Stimulated activated CD4-positive, alpha-beta T cell treated with anti-CD3 and anti-CD28 coated beads, Interleukin-1b, Interleukin-23, amount 100 ng/mL, for 4 hours (primary cell): ENCODE measurements at regions not wholly inside any gene's neighbourhood (a gene's known extent, or its start where the extent isn't known, plus 50 kb on each side); places are given as distances from the start of the nearest gene placed in this dataset.

ENCODE experiments used
- DNase-seq, 2 donors: peaks; one replicate each; pipeline ENCODE4 v3.0.0-alpha.2; 2020; ENCODE audit warnings: low read depth in 2 of 2

DNA sequence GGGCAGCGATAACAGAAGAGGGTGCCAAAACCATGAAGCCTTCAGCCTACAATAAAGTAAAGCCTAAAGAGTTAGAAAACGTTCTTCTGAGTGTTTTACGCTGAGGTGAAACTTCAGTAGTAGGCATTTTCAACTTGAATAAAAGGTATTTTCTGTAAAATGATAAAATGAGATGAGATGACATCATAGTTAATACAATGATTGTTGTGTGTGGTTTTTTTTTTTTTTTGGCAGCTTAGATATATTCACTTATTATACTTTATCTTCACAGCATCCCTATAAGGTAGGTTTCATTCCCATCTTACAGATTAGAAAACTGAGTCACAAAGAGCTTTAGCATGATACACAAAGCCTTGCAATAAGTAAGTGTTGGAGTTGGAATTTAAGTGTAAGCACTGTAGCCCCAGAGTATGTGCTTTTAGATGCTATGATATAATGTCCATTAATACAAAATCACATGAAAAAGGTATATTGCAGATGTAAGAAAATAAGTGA, 291.9 kb upstream of the GRM7 start:
- DNase-seq: no peak

DNA sequence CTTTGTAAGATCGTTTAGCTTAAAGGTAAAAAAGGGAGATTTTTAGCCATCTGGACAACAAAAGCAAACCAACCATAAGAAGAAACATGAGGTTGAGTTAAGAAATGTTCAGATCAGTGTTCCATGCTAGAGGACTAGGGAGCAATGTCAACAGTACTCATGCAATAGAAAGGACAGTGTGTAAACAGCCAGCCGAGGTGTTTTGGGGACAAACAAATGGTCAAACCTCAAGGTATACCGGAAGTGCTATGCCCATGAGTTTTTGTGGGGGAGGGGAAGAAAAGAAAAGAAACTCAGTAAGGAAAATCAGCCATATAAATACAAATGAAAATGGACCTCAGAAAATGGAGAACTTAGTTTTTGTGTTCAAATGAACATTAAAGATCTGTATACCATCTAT, 289.5 kb upstream of the GRM7 start:
- DNase-seq: no peak

- DNase-seq: no peak
Measured at GRCh38 chr3:6577584-6577983, 283.3 kb upstream of the GRM7 start.

- no peak for DNase-seq
Measured at GRCh38 chr3:6578526-6578925, 282.4 kb upstream of the GRM7 start.

GRCh38 chr3:6580808-6581207, 280.1 kb upstream of the GRM7 start:
- DNase-seq: no peak

DNA sequence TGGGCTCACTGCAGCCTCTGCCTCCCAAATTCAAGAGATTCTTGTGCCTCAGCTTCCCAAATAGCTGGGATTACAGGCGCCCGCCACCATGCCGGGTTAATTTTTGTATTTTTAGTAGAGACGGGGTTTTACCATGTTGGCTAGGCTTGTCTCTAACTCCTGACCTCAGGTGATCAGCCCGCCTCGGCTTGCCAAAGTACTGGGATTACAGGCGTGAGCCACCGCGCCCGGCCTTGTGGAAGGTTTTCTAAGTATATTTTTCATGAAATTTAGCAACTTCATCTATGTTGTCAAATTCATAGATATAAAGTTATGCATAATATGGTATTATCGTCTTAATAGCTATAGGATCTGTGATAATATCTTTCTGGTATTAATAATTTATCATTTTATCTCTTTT, 275.6 kb upstream of the GRM7 start:
- no peak for DNase-seq

DNA sequence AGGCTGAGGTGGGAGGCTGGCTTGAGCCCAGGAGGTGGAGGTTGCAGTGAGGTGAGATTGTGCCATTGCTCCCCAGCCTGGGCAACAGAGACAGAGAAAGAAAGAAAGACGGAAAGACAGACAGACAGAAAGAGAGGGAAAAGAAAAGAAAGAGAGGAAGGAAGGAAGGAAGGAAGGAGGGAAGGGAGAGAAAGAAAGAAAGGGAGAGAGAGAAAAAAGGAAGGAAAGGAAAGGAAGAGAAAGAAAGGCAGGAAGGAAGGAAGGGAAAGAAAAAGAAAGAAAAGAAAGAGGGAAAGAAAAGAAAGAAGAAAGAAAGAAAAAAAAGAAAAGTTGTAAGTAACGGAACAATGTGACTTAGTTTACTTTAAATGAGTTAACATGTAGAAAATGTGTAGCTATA, 260.7 kb upstream of the GRM7 start:
- no peak for DNase-seq

GRCh38 chr3:6601374-6601773, 259.5 kb upstream of the GRM7 start:
- no peak for DNase-seq

DNA sequence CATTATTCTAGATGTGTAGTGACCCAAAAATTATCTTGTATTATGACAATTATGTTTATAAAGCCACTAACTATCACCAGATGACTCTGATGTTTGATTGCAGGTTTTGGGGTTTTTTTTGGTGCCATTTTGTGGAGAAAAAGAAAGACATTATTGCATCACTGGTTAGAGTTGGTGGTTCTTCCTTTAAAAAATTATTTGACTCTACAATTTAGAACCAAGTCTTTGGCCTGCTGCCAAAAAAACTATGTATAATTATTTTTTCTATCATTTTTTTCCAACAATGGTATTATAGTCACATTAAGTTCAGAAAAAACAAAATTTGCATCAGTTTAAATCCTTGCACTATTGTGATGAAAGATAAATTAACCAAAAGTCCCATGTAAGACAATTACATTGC, 258.6 kb upstream of the GRM7 start:
- no peak for DNase-seq

DNA sequence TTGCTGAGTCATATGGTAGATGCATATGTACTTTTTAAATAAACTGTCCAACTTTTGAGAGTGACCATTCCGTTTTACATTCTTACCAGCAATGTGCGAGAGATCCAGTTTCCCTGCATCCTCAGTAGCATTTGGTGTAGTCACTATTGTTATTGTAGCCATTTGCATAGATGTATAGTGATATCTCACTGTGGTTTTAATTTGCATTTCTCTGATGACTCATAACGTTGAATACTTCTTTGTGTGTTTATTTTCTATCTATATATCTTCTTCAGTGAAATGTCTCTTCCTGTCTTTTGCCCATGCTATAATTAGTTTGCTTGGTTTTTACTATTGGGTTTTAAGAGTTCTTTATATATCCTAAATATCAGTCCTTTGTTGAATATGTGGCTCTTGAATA, 255.7 kb upstream of the GRM7 start:
- no peak for DNase-seq

DNA sequence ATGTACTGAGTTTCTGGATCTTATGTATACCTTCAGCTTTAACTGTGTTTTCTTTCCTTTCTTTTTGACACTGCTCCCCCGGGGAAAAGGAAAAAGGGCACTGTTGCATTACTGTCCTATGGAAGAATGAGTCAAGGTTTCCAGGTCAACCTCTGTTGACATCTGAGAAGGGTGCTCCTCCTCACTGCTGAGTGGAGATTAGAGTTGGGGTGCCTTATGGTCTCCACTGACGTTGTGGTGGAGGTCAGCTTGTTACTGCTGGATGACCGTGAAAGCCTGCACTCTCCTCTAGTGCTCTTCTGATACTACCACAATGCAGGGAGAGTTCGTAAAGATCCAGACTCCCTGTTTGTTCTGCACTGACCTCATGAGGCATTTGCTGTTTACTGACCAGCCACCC, 252.1 kb upstream of the GRM7 start:
- DNase-seq: no peak

GRCh38 chr3:6612034-6612616, 248.8 kb upstream of the GRM7 start:
- no peak for DNase-seq

DNA sequence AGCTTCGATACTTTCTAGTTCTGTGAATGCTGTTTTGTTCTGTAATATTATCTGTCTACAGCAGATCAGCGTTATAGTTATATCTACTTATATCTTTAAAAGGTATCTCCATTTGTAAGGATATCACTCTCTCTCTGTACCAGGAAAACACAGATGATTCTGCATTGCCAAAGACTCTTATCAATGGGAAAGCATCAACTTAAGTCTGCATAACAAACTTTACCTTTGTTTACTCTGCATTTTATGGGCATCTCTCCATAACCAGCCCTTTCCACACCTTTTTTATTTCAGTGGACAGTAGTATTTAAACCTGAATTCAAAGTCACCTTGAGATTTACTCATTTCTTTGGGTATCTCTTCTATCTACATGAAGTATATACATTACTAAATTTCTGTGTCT, 238.7 kb upstream of the GRM7 start:
- no peak for DNase-seq

DNA sequence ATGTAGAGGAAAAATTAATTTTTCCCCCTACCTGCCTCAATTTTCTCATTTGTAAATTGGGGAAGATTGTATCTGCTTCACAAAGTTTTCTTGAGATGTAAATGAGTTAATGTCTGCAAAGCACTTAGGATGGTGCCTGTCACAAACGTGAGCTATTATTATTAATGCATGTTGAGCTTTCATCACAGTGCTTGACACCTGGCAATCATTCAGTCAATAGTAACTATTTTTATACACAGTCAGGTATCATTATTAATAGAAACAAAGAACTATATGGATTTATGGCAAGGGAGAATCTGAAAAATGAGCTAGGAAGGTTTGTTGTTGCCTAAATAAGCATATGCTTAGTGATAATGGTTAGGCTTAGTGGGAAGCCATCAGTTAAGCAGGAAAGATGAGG, 238.2 kb upstream of the GRM7 start:
- DNase-seq: no peak

GRCh38 chr3:6631376-6631775, 229.5 kb upstream of the GRM7 start:
- no peak for DNase-seq

DNA sequence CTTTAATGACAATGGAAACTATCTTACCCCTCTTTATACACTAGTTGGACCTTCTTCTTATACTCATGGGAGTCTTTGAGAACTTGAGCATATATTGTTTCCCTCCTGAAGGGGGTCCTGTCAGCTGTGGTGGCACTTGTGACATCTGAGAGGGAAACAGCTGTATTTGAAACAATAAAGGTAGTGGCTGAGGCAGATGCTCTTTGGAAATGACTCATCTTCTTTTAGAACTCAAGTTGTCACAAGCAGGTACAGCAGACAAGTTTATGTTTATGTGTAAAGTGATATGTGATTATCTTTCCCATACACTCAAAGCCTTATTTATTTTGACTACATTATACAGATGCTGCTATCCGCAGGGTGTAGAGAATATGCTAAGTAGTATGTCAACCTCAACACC, 220.0 kb upstream of the GRM7 start:
- no peak for DNase-seq

DNA sequence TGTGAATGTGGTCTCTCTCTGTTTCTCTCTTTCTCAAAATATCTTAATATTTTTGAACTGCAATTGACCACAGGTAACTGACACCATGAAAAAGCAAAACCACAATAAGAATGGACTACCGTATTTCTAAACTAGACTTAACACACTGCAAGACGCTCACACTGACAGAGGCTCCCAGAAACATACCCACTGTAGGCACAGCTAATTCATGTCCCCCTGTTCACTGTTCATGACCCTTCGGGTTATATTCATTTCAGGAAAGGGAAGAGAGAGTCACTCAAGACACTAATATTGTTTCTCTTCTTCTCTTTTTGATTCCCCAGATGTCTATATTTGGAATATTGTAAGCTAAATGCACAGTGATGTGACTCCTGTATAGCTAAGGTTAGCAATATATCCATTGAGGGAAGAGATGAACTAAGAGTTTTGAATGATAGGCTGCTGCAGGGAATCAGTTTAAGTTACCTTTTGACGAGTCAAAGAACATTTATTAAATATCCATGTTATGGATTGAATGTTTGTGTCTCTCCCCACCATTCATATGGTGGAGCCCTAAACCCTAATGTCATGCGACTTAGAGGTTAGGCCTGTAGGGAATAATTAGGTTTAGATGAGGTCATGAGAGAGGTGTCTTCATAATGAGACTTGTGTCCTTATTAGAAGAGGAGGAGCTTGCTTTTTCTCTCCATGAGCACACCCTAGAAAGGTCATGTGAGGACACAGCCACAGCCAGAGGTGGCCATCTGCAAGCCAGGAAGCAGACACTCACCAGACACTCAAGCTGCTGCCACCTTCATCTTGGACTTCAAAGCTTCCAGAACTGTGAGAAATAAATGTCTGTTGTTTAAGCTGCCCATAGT, 216.6 kb upstream of the GRM7 start:
- DNase-seq: no peak

DNA sequence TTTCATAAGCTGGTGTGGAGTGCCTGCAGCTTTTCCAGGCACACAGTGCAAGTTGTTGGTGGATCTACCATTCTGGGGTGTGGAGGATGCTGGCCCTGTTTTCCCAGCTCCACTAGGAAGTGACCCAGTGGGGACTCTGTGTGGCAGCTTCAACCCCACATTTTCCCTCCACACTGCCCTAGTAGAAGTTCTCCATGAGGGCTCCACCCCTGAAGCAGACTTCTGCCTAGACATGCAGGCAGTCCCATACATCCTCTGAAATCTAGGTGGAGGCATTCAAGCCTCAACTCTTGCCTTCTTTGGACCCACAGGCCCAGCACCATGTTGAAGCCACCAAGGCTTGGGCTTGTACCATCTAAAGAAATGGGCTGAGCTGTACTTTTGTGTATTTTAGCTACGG, 206.2 kb upstream of the GRM7 start:
- no peak for DNase-seq

GRCh38 chr3:6655275-6655674, 205.6 kb upstream of the GRM7 start:
- no peak for DNase-seq

DNA sequence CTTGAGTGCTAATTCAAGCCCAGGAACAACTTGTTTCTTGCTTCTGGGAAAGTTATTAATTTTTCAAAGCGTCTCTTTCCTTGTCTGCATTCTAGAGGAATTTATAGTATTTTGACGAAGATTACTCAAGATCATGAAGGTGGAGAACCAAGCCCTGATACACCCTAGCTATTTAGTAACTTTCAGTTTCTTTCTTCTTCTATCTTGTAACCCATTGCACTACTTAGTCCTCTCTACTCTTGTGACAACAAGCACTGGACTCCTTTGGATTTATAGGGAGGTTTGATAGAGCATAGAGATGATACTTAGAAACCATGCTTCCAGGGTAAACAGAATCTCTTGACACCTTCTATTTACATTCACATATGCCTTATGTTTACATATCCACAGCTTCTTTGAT, 203.3 kb upstream of the GRM7 start:
- DNase-seq: no peak

DNA sequence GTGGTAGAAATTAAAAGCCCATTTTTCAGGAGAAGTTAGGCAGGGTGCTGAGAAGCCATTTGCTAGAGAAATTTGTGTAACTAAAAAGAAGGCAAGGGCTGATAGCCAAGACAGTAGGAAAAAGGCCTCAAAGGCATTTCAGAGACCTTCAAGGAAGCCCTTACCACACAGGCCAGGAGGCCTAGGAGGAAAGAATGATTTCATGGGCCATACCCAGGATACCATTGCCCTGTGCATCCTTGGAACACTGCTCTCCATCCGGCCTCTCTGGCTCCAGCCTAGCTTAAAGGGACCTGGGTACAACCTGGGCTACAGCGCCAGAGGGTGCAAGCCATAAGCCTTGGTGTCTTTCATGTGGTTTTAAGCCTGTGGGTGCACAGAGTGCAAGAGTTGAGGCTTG, 193.6 kb upstream of the GRM7 start:
- no peak for DNase-seq

DNA sequence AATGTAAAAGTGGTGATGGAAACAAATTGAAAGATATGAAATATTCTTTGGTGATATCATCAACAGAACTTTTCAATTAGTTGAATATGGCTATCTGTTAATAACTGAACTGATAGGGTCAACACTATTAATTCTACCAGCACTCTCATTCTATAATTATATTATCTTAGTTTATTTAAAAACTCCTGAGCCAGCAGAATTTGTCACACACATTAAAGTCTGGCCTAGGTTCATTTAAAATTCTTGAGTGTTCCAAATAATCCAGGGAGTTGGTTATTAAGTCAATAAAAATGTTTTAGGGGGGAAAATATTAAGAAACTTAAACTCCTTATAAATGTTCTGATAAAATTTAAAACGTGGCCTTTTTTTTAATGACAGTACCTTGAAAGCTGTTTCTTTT, 189.6 kb upstream of the GRM7 start:
- DNase-seq: no peak

DNA sequence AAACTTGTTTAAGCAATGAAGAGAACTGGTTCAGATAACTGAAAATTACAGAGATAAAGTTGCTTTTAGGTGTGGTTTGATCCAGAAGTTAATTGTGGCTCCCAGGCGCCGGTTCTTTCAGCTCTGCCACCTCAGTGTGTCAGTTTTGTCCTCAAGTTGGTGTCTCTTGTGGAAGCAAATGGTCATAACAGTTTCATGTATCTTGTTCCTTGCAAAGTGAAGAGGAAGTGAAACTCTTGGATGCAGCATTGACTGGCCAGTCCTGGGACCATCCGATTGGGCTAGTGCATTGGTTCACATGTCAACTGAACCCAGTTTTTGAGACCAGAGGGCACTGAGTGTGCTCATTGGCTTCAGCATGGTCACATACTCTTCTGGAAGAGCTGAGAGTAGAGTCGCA, 181.4 kb upstream of the GRM7 start:
- DNase-seq: no peak
